CD4-positive, alpha-beta T cell treated with Interleukin-17A for 4 hours (primary cell): ENCODE measurements at regions not wholly inside any gene's neighbourhood (a gene's known extent, or its start where the extent isn't known, plus 50 kb on each side); places are given as distances from the start of the nearest gene placed in this dataset.
"Not testable (repeated sequence)": the region's sequence is repeated elsewhere in the genome, so short reads cannot be mapped to it uniquely, and the experiment has no call there.

Experiments used
- DNase-seq: peaks from one replicate; pipeline ENCODE4 v3.0.0-alpha.2; 2020; ENCODE audit warnings: mixed read lengths

GRCh38 chr21:13196111-13196510, 413.5 kb upstream of the POTED start:
- DNase-seq = peak; percentile 1

GRCh38 chr21:13205380-13205779, 404.2 kb upstream of the POTED start:
- DNase-seq = not testable (repeated sequence)
